Smooth muscle cell (in vitro differentiated cells): ENCODE measurements at regions not wholly inside any gene's neighbourhood (a gene's known extent, or its start where the extent isn't known, plus 50 kb on each side); places are given as distances from the start of the nearest gene placed in this dataset.

Experiments
- DNase-seq: peaks from one replicate; lab custom pipeline; 2025; ENCODE audit not compliant: unreplicated experiment; lab: John Stamatoyannopoulos, UW
- H2AFZ ChIP-seq: fragments of 200-600 bp; sonication (generic); 2 replicates; pipeline ENCODE4 v1.6.0; 2016; ENCODE audit warnings: antibody characterized with exemption, low read depth, mild to moderate bottlenecking
- H3F3A ChIP-seq: fragments of 200-600 bp; sonication (generic); 2 replicates; pipeline ENCODE4 v1.6.0; 2017; ENCODE audit warnings: antibody characterized with exemption, low read depth
- H3K27ac ChIP-seq: fragments of 200-600 bp; sonication (generic); 2 replicates; pipeline ENCODE4 v1.5.1; 2016; ENCODE audit warnings: low read depth, mild to moderate bottlenecking
- H3K27me3 ChIP-seq: fragments of 200-600 bp; sonication (generic); 2 replicates; pipeline ENCODE4 v1.6.1; 2016; ENCODE audit warnings: low read depth, mild to moderate bottlenecking
- H3K36me3 ChIP-seq: fragments of 200-600 bp; sonication (generic); 2 replicates; pipeline ENCODE4 v1.5.1; 2016; ENCODE audit warnings: low read depth
- H3K4me1 ChIP-seq: fragments of 200-600 bp; sonication (generic); 2 replicates; pipeline ENCODE4 v1.5.1; 2016; ENCODE audit warnings: low read depth
- H3K4me2 ChIP-seq: fragments of 200-600 bp; sonication (generic); 2 replicates; pipeline ENCODE4 v1.6.0; 2016; ENCODE audit warnings: mild to moderate bottlenecking
- H3K4me3 ChIP-seq: fragments of 200-600 bp; sonication (generic); 2 replicates; pipeline ENCODE4 v1.5.1; 2016; ENCODE audit warnings: mild to moderate bottlenecking
- H3K79me2 ChIP-seq: fragments of 200-600 bp; sonication (generic); 2 replicates; pipeline ENCODE4 v1.6.0; 2016; ENCODE audit warnings: low read depth, mild to moderate bottlenecking
- H3K9ac ChIP-seq: fragments of 200-600 bp; sonication (generic); 2 replicates; pipeline ENCODE4 v1.6.0; 2016; ENCODE audit warnings: low read depth
- H3K9me3 ChIP-seq: fragments of 200-600 bp; sonication (generic); replicated peaks from 2 replicates; pipeline ENCODE4 v1.5.1; 2016; ENCODE audit warnings: low read depth
- H4K20me1 ChIP-seq: fragments of 200-600 bp; sonication (generic); 2 replicates; pipeline ENCODE4 v1.6.0; 2016; ENCODE audit warnings: low read depth
- CTCF ChIP-seq: fragments of 200-600 bp; sonication (generic); IDR thresholded peaks from 2 replicates; pipeline ENCODE4 v1.5.1; 2017; ENCODE audit warnings: borderline replicate concordance, mild to moderate bottlenecking, antibody characterized with exemption; ENCODE audit not compliant: insufficient read depth, poor library complexity, severe bottlenecking
- WGBS: methylation state at CpG from one replicate; pipeline ENCODE4 v1.1.7; 2016; ENCODE audit warnings: low lambda C conversion rate; 5-methylcytosine and 5-hydroxymethylcytosine counted together

- H3K79me2 ChIP-seq = no peaks in the 10 kb centered on the region
- H3F3A ChIP-seq = no peaks in the 10 kb centered on the region
- TF ChIP-seq CTCF = no peak
- 94% methylated on average over 21 of the region's 21 CpGs for WGBS
- H3K4me3 ChIP-seq = no peak overlapping the region
- no peaks in the 10 kb centered on the region for H3K9me3 ChIP-seq
- no peak for DNase-seq
- H3K27ac ChIP-seq = no peak overlapping the region
- H3K9ac ChIP-seq = no peak overlapping the region
- H2AFZ ChIP-seq = no peak overlapping the region
- no peaks in the 10 kb centered on the region for H3K4me1 ChIP-seq
- H3K27me3 ChIP-seq = no peaks in the 10 kb centered on the region
- no peaks in the 10 kb centered on the region for H4K20me1 ChIP-seq
- H3K36me3 ChIP-seq = no peaks in the 10 kb centered on the region
- no peak overlapping the region for H3K4me2 ChIP-seq
Observed at GRCh38 chr6:25153079-25153478, 126.1 kb upstream of the CARMIL1 start.

- no peaks in the 10 kb centered on the region for H3K4me1 ChIP-seq
- H3F3A ChIP-seq = no peaks in the 10 kb centered on the region
- no peak overlapping the region for H3K4me2 ChIP-seq
Observed at GRCh38 chr6:25154034-25154596, 125.1 kb upstream of the CARMIL1 start.

GRCh38 chr6:25155211-25155610, 124.0 kb upstream of the CARMIL1 start:
- no peak for TF ChIP-seq CTCF
- no peaks in the 10 kb centered on the region for H3K9me3 ChIP-seq
- H3K4me2 ChIP-seq = no peak overlapping the region
- H3K27ac ChIP-seq = no peak overlapping the region
- no peaks in the 10 kb centered on the region for H3K79me2 ChIP-seq
- no peak overlapping the region for H3K4me3 ChIP-seq
- DNase-seq = no peak
- H3K9ac ChIP-seq = no peak overlapping the region
- H3F3A ChIP-seq = no peaks in the 10 kb centered on the region
- no peaks in the 10 kb centered on the region for H3K36me3 ChIP-seq
- H3K27me3 ChIP-seq = no peaks in the 10 kb centered on the region
- H2AFZ ChIP-seq = no peak overlapping the region
- H4K20me1 ChIP-seq = no peaks in the 10 kb centered on the region
- 72% methylated on average over 3 of the region's 3 CpGs for WGBS
- H3K4me1 ChIP-seq = no peaks in the 10 kb centered on the region

More at GRCh38 chr6:25154034-25154596, 125.1 kb upstream of the CARMIL1 start:
- Histone ChIP-seq H4K20me1 (no peaks in the 10 kb centered on the region), H3K9ac (no peak overlapping the region), H3K9me3 (no peaks in the 10 kb centered on the region), H3K27ac (no peak overlapping the region), H3K27me3 (no peaks in the 10 kb centered on the region), H2AFZ (no peak overlapping the region), H3K4me3 (no peak overlapping the region), H3K36me3 (no peaks in the 10 kb centered on the region), H3K79me2 (no peaks in the 10 kb centered on the region)
- TF ChIP-seq CTCF = no peak
- WGBS = 80% methylated on average over 3 of the region's 3 CpGs
- DNase-seq = no peak

- Histone ChIP-seq H3K4me1 (no peaks in the 10 kb centered on the region), H3K27ac (no peak overlapping the region), H3K27me3 (no peaks in the 10 kb centered on the region), H3K4me2 (no peak overlapping the region), H3K79me2 (no peaks in the 10 kb centered on the region), H3K36me3 (no peaks in the 10 kb centered on the region), H3K4me3 (no peak overlapping the region), H3K9ac (no peak overlapping the region), H3K9me3 (no peaks in the 10 kb centered on the region), H3F3A (no peaks in the 10 kb centered on the region), H4K20me1 (no peaks in the 10 kb centered on the region), H2AFZ (no peak overlapping the region)
- DNase-seq = no peak
- 83% methylated on average over 1 of the region's 1 CpG for WGBS
- TF ChIP-seq CTCF = no peak
Observed at GRCh38 chr6:25156123-25156522, 123.1 kb upstream of the CARMIL1 start.
